ENCODE measurements at regions not wholly inside any gene's neighbourhood (a gene's known extent, or its start where the extent isn't known, plus 50 kb on each side); places are given as distances from the start of the nearest gene placed in this dataset.
A peak's percentile ranks its signal among the peaks of the same experiment; 100 is the strongest.

GRCh38 chr4:149885896-149886295 is 70.3 kb upstream of the IQCM start:
- TF ChIP-seq CTCF (IDR thresholded peaks at IDR 0.05; ENCODE audit: unreplicated experiment in 3 of 3) = no peak
- no peaks in the 10 kb centered on the region for H3K36me3 Mint-ChIP-seq (ENCODE audit: low read depth)
- peaks cover 20% of the 10 kb centered on the region for H3K4me1 Mint-ChIP-seq
- H3K4me3 Mint-ChIP-seq = no peak overlapping the region
- no peak overlapping the region for H3K27ac Mint-ChIP-seq
- peaks cover 4% of the 10 kb centered on the region for H3K27me3 Mint-ChIP-seq (ENCODE audit: low read depth)
- no peaks in the 10 kb centered on the region for H3K9me3 Mint-ChIP-seq

GRCh38 chr4:149886786-149887490 is 71.3 kb upstream of the IQCM start:
- H3K9me3 Mint-ChIP-seq = no peaks in the 10 kb centered on the region
- H3K36me3 Mint-ChIP-seq (ENCODE audit: low read depth) = no peaks in the 10 kb centered on the region
- peaks cover 25% of the 10 kb centered on the region for H3K4me1 Mint-ChIP-seq
- H3K27me3 Mint-ChIP-seq (ENCODE audit: low read depth) = peaks cover 4% of the 10 kb centered on the region
- TF ChIP-seq CTCF (IDR thresholded peaks at IDR 0.05; ENCODE audit: unreplicated experiment in 3 of 3) = no peak
- H3K4me3 Mint-ChIP-seq = no peak overlapping the region
- H3K27ac Mint-ChIP-seq = no peak overlapping the region

- no peak for TF ChIP-seq CTCF (IDR thresholded peaks at IDR 0.05; ENCODE audit: unreplicated experiment in 3 of 3)
- no peaks in the 10 kb centered on the region for H3K27me3 Mint-ChIP-seq (ENCODE audit: low read depth)
- no peaks in the 10 kb centered on the region for H3K9me3 Mint-ChIP-seq
- H3K27ac Mint-ChIP-seq = peak overlapping the region in 1 of 3 experiments; percentile 32
- H3K4me3 Mint-ChIP-seq = no peak overlapping the region
- peaks cover 24% of the 10 kb centered on the region for H3K4me1 Mint-ChIP-seq
- no peaks in the 10 kb centered on the region for H3K36me3 Mint-ChIP-seq (ENCODE audit: low read depth)
These were observed 74.3 kb upstream of the IQCM start for GRCh38 chr4:149889991-149890390.

GRCh38 chr4:149890531-149890930 is 74.9 kb upstream of the IQCM start:
- Mint-ChIP-seq H3K9me3 (no peaks in the 10 kb centered on the region), H3K4me1 (peaks cover 21% of the 10 kb centered on the region), H3K4me3 (no peak overlapping the region), H3K36me3 (ENCODE audit: low read depth) (no peaks in the 10 kb centered on the region), H3K27ac (no peak overlapping the region), H3K27me3 (ENCODE audit: low read depth) (no peaks in the 10 kb centered on the region)
- TF ChIP-seq CTCF (IDR thresholded peaks at IDR 0.05; ENCODE audit: unreplicated experiment in 3 of 3) = no peak

- Mint-ChIP-seq H3K27me3 (ENCODE audit: low read depth) (no peaks in the 10 kb centered on the region), H3K9me3 (no peaks in the 10 kb centered on the region), H3K27ac (no peak overlapping the region), H3K4me1 (peaks cover 17% of the 10 kb centered on the region), H3K36me3 (ENCODE audit: low read depth) (no peaks in the 10 kb centered on the region), H3K4me3 (no peak overlapping the region)
- no peak for TF ChIP-seq CTCF (IDR thresholded peaks at IDR 0.05; ENCODE audit: unreplicated experiment in 3 of 3)
These were observed 75.8 kb upstream of the IQCM start for GRCh38 chr4:149891426-149891825.

- H3K4me1 Mint-ChIP-seq = peaks cover 5% of the 10 kb centered on the region
- H3K4me3 Mint-ChIP-seq = no peak overlapping the region
- peaks cover 4% of the 10 kb centered on the region for H3K27me3 Mint-ChIP-seq (ENCODE audit: low read depth)
- peak; percentile 44 to 55 (median 50) for TF ChIP-seq CTCF (IDR thresholded peaks at IDR 0.05; ENCODE audit: unreplicated experiment in 3 of 3)
- H3K36me3 Mint-ChIP-seq (ENCODE audit: low read depth) = no peaks in the 10 kb centered on the region
- no peaks in the 10 kb centered on the region for H3K9me3 Mint-ChIP-seq
- no peak overlapping the region for H3K27ac Mint-ChIP-seq
These were observed 80.8 kb upstream of the IQCM start for GRCh38 chr4:149896432-149896831.

All from nephron (organoid).